NCI-H2081 (cell line): ENCODE measurements at regions not wholly inside any gene's neighbourhood (a gene's known extent, or its start where the extent isn't known, plus 50 kb on each side); places are given as distances from the start of the nearest gene placed in this dataset.

Experiments used
- DNase-seq, 2 experiments: peaks; one replicate each; lab custom pipeline; 2025; lab: John Stamatoyannopoulos, UW

DNA sequence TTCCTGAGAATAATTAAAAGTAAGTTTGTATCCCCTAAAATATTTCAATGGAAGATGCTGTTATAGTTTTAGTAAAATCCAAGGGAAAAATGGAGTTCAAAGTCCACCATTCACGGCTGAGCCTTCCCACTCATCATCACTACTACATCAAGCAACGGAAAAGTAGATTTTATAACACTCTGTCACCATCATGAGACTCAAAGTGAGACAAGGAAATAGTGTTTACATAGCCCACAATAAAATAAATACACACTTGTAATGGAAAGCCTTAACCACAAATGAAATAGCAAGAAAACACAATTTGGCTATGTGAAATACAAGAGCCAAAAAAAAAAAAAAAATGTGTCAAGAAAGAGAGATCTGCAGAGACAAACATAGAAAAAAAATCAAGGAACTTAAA, 569.9 kb upstream of the REG3G start:
- no peak for DNase-seq

GRCh38 chr2:78457269-78457668, 568.2 kb upstream of the REG3G start:
- DNase-seq: no peak

DNA sequence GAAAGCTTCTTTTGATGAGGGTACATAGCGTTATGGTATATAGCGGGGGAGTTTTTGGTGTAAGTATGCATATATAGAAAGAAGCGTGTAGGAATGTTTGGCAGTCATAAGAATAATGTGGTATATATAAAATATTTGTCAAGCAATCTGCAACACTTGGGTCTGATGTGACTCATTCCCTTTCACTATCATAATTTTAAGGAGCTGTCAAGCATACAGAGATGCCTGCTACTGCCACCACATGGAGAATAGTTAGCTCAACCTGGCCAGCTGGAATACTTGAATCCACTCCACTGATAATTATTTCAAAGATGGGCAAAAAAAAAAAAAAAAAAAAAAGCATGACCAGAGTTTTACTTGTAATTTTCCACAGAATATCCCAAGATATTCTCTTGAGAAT, 559.8 kb upstream of the REG3G start:
- no peak for DNase-seq

GRCh38 chr2:78476619-78477229, 548.8 kb upstream of the REG3G start:
- DNase-seq: no peak

- DNase-seq: no peak
Observed at GRCh38 chr2:78486565-78486964, 538.9 kb upstream of the REG3G start.

- no peak for DNase-seq
Observed at GRCh38 chr2:78498125-78498524, 527.4 kb upstream of the REG3G start.

- no peak for DNase-seq
Observed at GRCh38 chr2:78506301-78506700, 519.2 kb upstream of the REG3G start.

- no peak for DNase-seq
Observed at GRCh38 chr2:78521938-78522337, 503.6 kb upstream of the REG3G start.

- no peak for DNase-seq
Observed at GRCh38 chr2:78532762-78533379, 492.6 kb upstream of the REG3G start.

- no peak for DNase-seq
Observed at GRCh38 chr2:78535395-78535794, 490.1 kb upstream of the REG3G start.

GRCh38 chr2:78538322-78538721, 487.2 kb upstream of the REG3G start:
- no peak for DNase-seq

- no peak for DNase-seq
Observed at GRCh38 chr2:78540255-78540654, 485.2 kb upstream of the REG3G start.

DNA sequence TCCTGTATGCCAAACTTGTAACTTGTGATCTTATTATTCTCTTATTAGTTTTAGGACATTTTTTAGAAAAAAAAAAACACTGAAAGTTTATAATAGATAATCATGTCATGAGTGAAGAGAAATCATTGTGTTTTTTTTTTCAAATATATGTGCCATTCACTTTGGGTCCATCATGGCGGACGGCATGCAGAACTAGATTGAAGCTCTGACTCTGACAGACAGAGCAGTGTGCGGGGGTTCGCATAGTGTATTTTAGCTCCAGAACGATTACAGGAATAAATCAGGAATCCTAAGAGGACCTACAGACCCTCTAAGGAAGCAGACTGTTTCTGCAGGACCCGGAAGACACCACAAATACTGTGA, 484.4 kb upstream of the REG3G start:
- no peak for DNase-seq

DNA sequence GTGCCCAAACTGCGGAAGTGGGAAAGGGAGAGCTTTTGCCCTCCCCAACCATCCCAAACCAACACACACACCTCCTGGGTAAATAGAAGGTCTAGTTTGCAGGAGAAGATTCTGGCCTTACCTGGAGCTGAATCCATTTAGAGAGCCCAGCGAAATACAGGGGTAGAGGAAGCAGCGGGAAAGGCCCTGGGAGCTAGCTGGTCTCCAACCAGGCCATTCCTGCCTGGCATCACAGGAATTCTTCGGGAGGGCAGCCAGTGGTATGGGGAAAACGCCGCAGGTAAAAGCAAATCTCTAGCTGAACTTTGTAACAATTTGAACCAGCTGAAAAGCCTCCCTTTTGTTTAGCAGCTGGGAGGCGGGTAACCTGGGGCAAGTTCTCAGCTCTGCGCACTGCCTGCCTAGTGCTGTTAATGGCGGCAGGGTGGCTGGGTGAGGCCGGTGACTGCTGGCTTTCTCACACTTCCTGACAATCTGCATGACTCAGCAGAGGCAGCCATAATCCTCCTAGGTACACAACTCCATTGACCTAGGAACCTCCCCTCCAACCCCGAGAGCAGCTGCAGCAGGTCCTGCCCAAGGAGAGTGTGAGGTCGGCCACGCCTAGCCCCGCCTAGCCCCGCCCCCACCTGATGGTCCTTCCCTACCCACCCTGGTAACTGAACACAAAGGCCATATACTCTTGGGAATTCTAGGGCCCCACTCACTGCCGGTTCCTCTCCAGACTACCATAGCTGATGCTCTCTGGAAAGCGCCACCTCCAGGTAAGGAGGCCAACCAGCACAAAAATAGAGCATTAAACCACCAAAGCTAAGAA, 483.8 kb upstream of the REG3G start:
- DNase-seq: peak; percentile 56 to 75

DNA sequence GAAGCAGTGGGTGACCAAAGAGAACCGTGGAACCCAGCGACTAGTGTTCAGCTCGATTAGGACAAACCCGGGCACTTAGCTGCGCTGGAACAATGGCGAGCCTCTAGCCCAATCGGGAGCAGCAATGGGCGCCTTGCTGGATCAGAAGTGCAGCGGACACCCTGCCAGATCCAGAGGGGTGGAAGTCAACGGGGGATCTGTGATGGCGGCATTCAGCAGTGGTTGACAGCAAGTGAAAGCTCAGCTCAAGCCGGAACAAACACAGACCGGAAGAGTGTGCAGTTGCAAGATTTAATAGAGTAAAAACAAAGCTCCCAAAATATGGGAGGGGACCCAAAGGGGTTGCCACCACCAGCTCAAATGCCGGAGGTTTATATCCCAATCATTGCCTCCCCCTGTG, 478.7 kb upstream of the REG3G start:
- DNase-seq: no peak

- no peak for DNase-seq
Observed at GRCh38 chr2:78549766-78550165, 475.7 kb upstream of the REG3G start.

DNA sequence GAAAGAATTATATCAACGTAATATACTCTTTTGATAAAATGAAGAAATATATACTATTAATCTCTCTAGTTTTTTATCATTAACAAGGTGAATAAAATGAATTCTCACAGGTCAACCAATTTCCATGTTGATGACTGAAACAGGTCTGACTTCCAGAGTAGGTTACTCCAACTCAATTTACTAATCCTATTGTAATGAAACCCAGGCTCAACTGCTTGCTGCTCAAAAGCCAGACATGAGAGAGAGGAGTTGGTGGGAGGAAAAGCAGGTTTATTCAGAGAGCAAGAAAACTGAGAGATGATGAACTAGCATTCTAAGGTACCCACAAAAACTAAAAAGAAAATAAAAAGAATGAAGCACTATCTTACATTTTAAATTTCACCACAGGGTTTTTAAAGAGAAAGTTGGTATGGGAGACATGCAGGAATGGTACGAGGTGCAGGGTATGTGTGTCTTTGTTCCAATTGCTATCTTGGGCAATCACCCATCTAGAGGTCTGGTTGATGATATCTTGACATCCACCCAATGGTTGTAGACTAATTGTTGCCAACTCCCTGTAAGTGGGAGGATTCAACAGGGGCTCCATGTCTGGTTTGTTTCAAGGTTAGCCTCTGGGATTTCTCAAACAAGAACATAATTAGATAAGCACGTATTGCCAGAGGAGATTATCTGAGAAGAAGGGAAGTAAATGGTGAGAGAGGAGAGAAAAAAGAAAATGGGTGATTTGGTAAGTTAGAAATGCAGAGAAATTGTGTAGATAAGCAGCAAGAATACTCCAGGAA, 471.4 kb upstream of the REG3G start:
- no peak for DNase-seq

DNA sequence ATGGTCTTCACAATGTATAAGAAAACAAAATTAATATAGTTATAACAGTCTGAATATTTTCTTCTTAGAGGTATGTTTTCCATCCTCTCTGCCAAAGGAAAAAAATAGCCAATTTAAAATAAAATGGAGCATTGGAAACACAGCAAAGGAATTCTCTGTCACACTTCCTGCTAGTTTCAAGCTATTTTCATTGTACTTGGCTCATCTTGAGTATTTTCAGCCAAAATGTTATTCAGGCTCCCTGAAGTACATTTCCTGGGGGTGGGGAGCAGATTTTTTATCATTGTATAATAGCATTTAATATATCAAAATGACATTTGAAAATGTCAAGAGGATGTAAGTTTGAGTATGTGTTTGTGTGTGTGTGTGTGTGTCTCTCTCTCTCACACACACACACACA, 463.6 kb upstream of the REG3G start:
- no peak for DNase-seq

- peak in 1 of 2 experiments; percentile 4 for DNase-seq
Observed at GRCh38 chr2:78564666-78565065, 460.8 kb upstream of the REG3G start.

- peak in 1 of 2 experiments; percentile 26 for DNase-seq
Observed at GRCh38 chr2:78568782-78569373, 456.6 kb upstream of the REG3G start.

DNA sequence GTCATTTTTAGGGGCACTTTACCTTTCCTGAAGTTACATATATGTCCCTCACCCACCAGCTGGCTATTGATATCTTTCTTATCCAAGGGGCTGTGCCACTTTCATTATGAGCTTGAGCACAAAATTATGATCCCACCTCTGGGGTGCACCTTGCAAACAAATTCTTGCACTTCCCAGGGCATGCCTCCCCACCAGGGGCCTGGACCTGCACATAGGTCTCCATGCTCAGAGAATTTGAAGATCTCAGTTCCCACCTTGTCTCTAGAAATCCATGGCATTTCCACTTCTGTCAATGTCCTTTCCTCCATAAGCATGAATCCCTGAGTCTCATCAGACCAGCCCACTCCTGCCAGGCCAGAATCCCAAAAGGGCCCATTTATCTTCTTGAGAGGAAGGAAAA, 449.1 kb upstream of the REG3G start:
- DNase-seq: no peak

DNA sequence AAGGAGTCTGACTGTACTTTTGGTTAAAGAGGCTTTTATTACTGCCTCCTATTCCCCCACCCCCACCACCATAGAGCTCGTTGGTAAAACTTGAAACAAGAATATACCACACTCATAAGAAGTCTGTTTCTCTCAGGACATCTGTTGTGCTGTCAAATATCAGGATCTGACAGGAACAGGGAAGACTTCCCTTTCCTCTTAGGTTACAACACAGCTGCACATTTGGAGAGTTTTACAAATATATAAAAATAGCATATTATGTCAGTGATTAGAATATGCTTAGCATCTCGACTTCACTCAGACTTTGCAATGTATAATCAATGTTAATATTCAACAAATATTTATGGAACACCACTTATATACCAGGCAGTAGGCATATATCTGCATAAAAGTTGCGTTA, 439.6 kb upstream of the REG3G start:
- no peak for DNase-seq
